ENCODE measurements at regions not wholly inside any gene's neighbourhood (a gene's known extent, or its start where the extent isn't known, plus 50 kb on each side); places are given as distances from the start of the nearest gene placed in this dataset.

DNA sequence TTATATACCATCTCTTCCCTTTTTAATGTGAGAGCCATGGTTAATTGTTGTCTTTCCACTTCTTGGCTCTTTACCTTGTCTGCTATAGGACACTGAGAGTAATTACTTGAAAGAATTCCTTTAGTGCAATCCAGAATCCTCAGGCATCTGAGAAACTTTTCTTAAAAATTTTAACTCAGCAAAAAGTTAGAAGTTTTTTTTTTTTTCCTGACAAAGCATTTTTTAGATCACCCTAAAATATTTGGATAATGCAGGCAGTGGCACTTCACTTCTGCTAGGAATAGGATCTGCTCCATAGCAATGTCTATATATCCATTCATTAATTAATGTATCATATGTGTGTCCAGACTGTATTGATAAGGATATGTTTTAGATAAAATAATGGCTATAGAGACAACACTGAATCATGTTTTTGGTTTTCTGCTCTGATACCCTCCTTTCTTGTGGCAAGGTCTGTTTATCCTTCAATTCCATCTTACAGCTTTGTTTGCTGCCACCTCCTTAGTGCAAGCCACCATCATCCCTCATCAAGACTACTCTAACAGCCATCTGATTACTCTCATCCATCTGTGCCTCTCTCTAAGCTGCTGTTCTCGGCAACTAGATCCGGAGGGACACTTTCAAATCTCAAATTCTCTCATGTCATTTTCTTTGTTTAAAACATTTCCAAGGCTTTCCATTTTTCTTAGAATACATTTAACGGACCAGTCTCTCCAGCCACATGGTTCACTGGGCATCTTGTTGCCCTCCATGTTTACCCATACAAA is 563.5 kb downstream of the EDEM1 start:
- no peak for ATAC-seq
- H3K4me1 Mint-ChIP-seq = peaks cover 12 to 13% of the 10 kb centered on the region in 2 donors
- H3K27me3 Mint-ChIP-seq (ENCODE audit: low read depth in 2 of 2) = no peaks in the 10 kb centered on the region
- no peaks in the 10 kb centered on the region for H3K36me3 Mint-ChIP-seq
- WGBS (ENCODE audit: insufficient coverage) = 96% methylated on average over 3 of the region's 3 CpGs
- TF ChIP-seq, protein P1, sequence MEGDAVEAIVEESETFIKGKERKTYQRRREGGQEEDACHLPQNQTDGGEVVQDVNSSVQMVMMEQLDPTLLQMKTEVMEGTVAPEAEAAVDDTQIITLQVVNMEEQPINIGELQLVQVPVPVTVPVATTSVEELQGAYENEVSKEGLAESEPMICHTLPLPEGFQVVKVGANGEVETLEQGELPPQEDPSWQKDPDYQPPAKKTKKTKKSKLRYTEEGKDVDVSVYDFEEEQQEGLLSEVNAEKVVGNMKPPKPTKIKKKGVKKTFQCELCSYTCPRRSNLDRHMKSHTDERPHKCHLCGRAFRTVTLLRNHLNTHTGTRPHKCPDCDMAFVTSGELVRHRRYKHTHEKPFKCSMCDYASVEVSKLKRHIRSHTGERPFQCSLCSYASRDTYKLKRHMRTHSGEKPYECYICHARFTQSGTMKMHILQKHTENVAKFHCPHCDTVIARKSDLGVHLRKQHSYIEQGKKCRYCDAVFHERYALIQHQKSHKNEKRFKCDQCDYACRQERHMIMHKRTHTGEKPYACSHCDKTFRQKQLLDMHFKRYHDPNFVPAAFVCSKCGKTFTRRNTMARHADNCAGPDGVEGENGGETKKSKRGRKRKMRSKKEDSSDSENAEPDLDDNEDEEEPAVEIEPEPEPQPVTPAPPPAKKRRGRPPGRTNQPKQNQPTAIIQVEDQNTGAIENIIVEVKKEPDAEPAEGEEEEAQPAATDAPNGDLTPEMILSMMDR (IDR thresholded peaks at IDR 0.05) = no peak
- Histone ChIP-seq H3K9me3 (ENCODE audit: control insufficient read depth, insufficient read depth, low read length) (no peaks in the 10 kb centered on the region), H3K27ac (ENCODE audit: low read length) (no peak overlapping the region), H3K27me3 (ENCODE audit: control insufficient read depth, insufficient read depth, low read length) (no peaks in the 10 kb centered on the region), H3K36me3 (ENCODE audit: control insufficient read depth, insufficient read depth, low read length) (no peaks in the 10 kb centered on the region), H3K4me3 (ENCODE audit: low read length) (no peak overlapping the region), H3K4me1 (ENCODE audit: control insufficient read depth, insufficient read depth, low read length) (peaks cover 8% of the 10 kb centered on the region)
- peaks cover 0 to 4% of the 10 kb centered on the region in 2 donors for H3K9me3 Mint-ChIP-seq
- H3K27ac Mint-ChIP-seq = no peak overlapping the region
- DNase-seq = no peak
- intact Hi-C loops (cut with micrococcal nuclease) = no loop called here
- H3K4me3 Mint-ChIP-seq = no peak overlapping the region

DNA sequence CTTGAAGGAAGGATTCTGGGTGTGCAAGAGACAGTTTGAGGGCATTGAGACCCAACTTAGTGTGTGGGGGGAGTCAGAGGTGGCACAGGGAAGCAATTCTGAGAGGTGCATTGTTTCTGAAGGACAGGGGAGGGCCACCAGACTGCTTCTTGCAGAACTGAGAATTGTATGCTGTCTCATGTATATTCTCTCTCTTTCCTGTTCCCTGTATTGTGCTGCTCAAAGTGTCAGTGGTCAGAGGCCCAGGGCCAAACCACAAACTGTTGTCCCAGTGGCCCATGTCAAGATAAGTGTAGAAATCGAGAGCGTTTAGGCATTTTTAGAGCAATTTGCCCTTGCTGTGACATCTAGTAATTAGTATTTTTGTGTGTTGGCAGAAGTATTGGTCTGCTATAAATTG is 567.1 kb downstream of the EDEM1 start:
- H3K9me3 Mint-ChIP-seq = no peaks in the 10 kb centered on the region
- Histone ChIP-seq H3K27ac (ENCODE audit: low read length) (no peak overlapping the region), H3K4me3 (ENCODE audit: low read length) (no peak overlapping the region), H3K9me3 (ENCODE audit: control insufficient read depth, insufficient read depth, low read length) (no peaks in the 10 kb centered on the region), H3K36me3 (ENCODE audit: control insufficient read depth, insufficient read depth, low read length) (no peaks in the 10 kb centered on the region), H3K27me3 (ENCODE audit: control insufficient read depth, insufficient read depth, low read length) (no peaks in the 10 kb centered on the region), H3K4me1 (ENCODE audit: control insufficient read depth, insufficient read depth, low read length) (peaks cover 20% of the 10 kb centered on the region)
- intact Hi-C loops (cut with micrococcal nuclease) = no loop called here
- ATAC-seq (peak in 1 of 3 donors; percentile 52), DNase-seq (no peak)
- no peaks in the 10 kb centered on the region for H3K36me3 Mint-ChIP-seq
- no peaks in the 10 kb centered on the region for H3K27me3 Mint-ChIP-seq (ENCODE audit: low read depth in 2 of 2)
- TF ChIP-seq, protein P1 (IDR thresholded peaks at IDR 0.05) = no peak
- 3% methylated on average over 2 of the region's 2 CpGs for WGBS (ENCODE audit: insufficient coverage)
- peaks cover 38% of the 10 kb centered on the region in 2 donors for H3K4me1 Mint-ChIP-seq
- no peak overlapping the region for H3K27ac Mint-ChIP-seq
- H3K4me3 Mint-ChIP-seq = peak overlapping the region; percentile 29

DNA sequence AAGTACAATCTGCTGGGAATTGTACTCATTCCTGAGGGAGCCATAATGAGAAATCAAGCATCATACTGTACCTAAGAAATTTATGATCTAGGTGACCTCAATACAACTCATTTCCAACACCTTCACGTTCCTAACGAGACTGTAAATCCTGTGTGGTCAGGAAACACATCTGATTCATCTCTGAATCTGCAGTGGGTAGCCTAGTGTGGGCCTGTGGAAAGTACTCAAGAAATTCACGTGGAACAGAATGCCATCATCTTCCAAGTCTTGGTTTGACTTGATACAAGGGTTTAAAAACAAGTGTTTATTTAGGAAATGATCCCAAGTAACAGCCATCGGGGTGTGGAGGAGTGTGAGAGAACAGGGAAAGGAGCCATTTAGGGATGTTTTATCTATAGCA is 568.9 kb downstream of the EDEM1 start:
- H3K36me3 Mint-ChIP-seq = no peaks in the 10 kb centered on the region
- Histone ChIP-seq H3K9me3 (ENCODE audit: control insufficient read depth, insufficient read depth, low read length) (no peaks in the 10 kb centered on the region), H3K36me3 (ENCODE audit: control insufficient read depth, insufficient read depth, low read length) (no peaks in the 10 kb centered on the region), H3K27me3 (ENCODE audit: control insufficient read depth, insufficient read depth, low read length) (no peaks in the 10 kb centered on the region), H3K27ac (ENCODE audit: low read length) (no peak overlapping the region), H3K4me3 (ENCODE audit: low read length) (no peak overlapping the region), H3K4me1 (ENCODE audit: control insufficient read depth, insufficient read depth, low read length) (peaks cover 20% of the 10 kb centered on the region)
- H3K9me3 Mint-ChIP-seq = no peaks in the 10 kb centered on the region
- no peak overlapping the region for H3K4me3 Mint-ChIP-seq
- no peak for ATAC-seq
- H3K4me1 Mint-ChIP-seq = peaks cover 38% of the 10 kb centered on the region in 2 donors
- intact Hi-C loops (cut with micrococcal nuclease) = no loop called here
- WGBS (ENCODE audit: insufficient coverage) = 36% methylated on average over 4 of the region's 4 CpGs
- no peaks in the 10 kb centered on the region for H3K27me3 Mint-ChIP-seq (ENCODE audit: low read depth in 2 of 2)
- no peak overlapping the region for H3K27ac Mint-ChIP-seq
- TF ChIP-seq, protein P1 (IDR thresholded peaks at IDR 0.05) = no peak
- DNase-seq = no peak

Measured in natural killer cell (primary cell).